ENCODE measurements at regions not wholly inside any gene's neighbourhood (a gene's known extent, or its start where the extent isn't known, plus 50 kb on each side); places are given as distances from the start of the nearest gene placed in this dataset.

DNA sequence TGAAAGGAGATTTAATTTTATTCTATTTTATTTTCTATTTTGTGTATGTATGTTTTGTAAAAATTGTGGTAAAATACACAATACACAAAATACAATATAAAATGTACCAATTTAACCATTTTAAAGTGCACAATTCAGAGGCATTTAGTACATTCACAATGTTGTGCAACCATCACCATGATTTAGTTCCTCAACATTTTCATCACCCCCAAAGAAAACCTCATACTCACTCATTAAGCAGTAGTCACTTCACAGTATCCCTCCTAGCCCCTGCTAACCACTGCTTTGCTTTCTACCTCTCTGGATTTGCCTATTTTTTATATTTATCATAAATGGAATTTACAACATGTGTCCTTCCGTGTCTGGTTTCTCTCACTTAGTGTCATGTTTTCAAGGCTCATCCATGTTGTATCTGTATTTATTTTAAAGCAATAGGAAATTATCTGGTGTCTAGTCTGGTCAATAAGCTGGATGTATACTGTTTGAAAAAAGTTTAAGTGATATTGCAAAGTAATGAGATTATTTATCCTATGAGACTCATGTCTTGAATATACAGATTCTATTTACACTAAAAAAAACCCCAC lies 77.9 kb upstream of the GLS start:
- no peak for TF ChIP-seq CTCF (conservative IDR thresholded peaks at IDR 0.05; ENCODE audit: low read depth, low read length)
- DNase-seq (ENCODE audit: low read depth), result no peak
- no peak overlapping the region for H3K4me3 ChIP-seq (ENCODE audit: low read depth, low read length)

DNA sequence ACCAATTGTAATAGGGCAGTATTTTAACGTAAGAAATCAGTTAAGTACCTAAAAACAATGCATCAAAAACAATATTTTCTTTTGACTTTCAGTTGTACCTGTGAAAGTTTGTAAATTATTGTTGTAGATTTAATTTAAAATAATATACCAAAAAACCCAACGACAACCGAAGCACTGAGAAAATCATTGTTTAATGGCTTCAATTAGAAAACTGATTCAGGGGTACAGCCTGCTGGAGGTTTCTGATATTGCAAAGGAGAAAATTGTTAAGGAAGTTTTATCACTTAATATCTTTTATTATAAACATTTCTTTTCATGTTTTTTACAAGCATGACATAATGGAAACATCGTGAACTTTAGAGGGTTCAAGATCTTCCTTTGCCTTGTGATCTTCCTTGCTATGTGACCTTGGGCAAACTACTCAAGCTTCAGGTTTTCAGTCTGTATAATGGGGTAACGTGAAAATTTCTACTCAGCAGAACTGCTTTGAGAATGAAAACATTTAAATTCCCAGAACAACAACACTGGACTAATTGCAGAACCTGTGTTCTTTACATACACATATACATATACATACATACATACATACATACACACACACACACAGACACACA lies 76.3 kb upstream of the GLS start:
- no peak for DNase-seq (ENCODE audit: low read depth)
- TF ChIP-seq CTCF (conservative IDR thresholded peaks at IDR 0.05; ENCODE audit: low read depth, low read length), result peak; percentile 71
- H3K4me3 ChIP-seq (ENCODE audit: low read depth, low read length), result no peak overlapping the region

GRCh38 chr2:190805126-190805525 lies 75.5 kb upstream of the GLS start:
- DNase-seq (ENCODE audit: low read depth), result no peak
- H3K4me3 ChIP-seq (ENCODE audit: low read depth, low read length), result no peak overlapping the region
- TF ChIP-seq CTCF (conservative IDR thresholded peaks at IDR 0.05; ENCODE audit: low read depth, low read length), result no peak

DNA sequence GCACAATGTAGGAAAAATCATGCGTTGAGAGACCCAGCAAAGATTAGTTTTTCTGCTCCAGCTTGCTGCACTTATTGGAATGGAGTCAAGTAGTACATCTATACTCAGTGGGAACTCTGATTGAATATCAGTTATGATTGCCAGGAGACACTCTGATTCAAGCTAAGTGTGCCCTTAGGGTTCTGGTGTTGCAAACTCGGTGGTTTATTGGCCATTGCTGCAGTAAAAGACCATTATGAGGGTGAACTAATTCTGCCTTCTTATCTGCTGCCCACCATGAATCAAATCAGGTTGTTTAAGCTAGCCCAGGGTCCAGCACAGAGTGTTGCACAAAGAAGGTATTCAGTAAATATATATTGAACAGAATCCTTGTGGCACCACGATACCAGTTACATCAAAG lies 74.8 kb upstream of the GLS start:
- H3K4me3 ChIP-seq (ENCODE audit: low read depth, low read length), result no peak overlapping the region
- no peak for TF ChIP-seq CTCF (conservative IDR thresholded peaks at IDR 0.05; ENCODE audit: low read depth, low read length)
- no peak for DNase-seq (ENCODE audit: low read depth)

- H3K4me3 ChIP-seq (ENCODE audit: low read depth, low read length), result no peak overlapping the region
- TF ChIP-seq CTCF (conservative IDR thresholded peaks at IDR 0.05; ENCODE audit: low read depth, low read length), result no peak
- DNase-seq (ENCODE audit: low read depth), result no peak
These were observed 72.7 kb upstream of the GLS start for GRCh38 chr2:190807886-190808285.

- H3K4me3 ChIP-seq (ENCODE audit: low read depth, low read length), result no peak overlapping the region
- no peak for DNase-seq (ENCODE audit: low read depth)
- TF ChIP-seq CTCF (conservative IDR thresholded peaks at IDR 0.05; ENCODE audit: low read depth, low read length), result no peak
These were observed 71.4 kb upstream of the GLS start for GRCh38 chr2:190809139-190809764.

Data from epithelial cell of proximal tubule (primary cell).